Neural cell (in vitro differentiated cells): ENCODE measurements at regions not wholly inside any gene's neighbourhood (a gene's known extent, or its start where the extent isn't known, plus 50 kb on each side); places are given as distances from the start of the nearest gene placed in this dataset.

Experiments used
- H2AFZ ChIP-seq: fragments of 200-600, 300-800 bp; sonication (generic), shearing (Covaris generic); 2 replicates; pipeline ENCODE4 v1.6.0; 2014; ENCODE audit warnings: low read depth, mild to moderate bottlenecking, antibody characterized with exemption, low read length, moderate library complexity
- H3F3A ChIP-seq: fragments of 200-600 bp; shearing (Covaris generic); 2 replicates; pipeline ENCODE4 v1.6.1; 2016; ENCODE audit warnings: mild to moderate bottlenecking, moderate library complexity, mixed read lengths, antibody characterized with exemption, low read length; ENCODE audit not compliant: insufficient read depth, poor library complexity, severe bottlenecking
- H3K27ac ChIP-seq: fragments of 200-600, 300-800 bp; sonication (generic), shearing (Covaris generic); 2 replicates; pipeline ENCODE4 v1.5.1; 2014; ENCODE audit warnings: mild to moderate bottlenecking, low read length, moderate library complexity
- H3K27me3 ChIP-seq: fragments of 300-800, 200-600 bp; sonication (generic), shearing (Covaris generic); 2 replicates; pipeline ENCODE4 v1.6.0; 2014; ENCODE audit warnings: mild to moderate bottlenecking, low read depth, low read length, moderate library complexity; ENCODE audit not compliant: insufficient read depth
- H3K36me3 ChIP-seq: fragments of 300-800, 200-600 bp; sonication (generic), shearing (Covaris generic); 2 replicates; pipeline ENCODE4 v1.5.1; 2014; ENCODE audit warnings: mild to moderate bottlenecking, antibody characterized with exemption, low read length, moderate library complexity; ENCODE audit not compliant: insufficient read depth
- H3K4me2 ChIP-seq: fragments of 300-800, 200-600 bp; sonication (generic), shearing (Covaris generic); 2 replicates; pipeline ENCODE4 v1.6.0; 2014; ENCODE audit warnings: mild to moderate bottlenecking, low read length
- H3K4me3 ChIP-seq: fragments of 300-800, 200-600 bp; sonication (generic), shearing (Covaris generic); 2 replicates; pipeline ENCODE4 v1.5.1; 2014; ENCODE audit warnings: mild to moderate bottlenecking, low read length, moderate library complexity
- H3K79me2 ChIP-seq: fragments of 200-600 bp; shearing (Covaris generic); replicated peaks from 2 replicates; pipeline ENCODE4 v1.6.0; 2014; ENCODE audit warnings: mild to moderate bottlenecking, low read length, moderate library complexity; ENCODE audit not compliant: insufficient read depth
- H3K9ac ChIP-seq: fragments of 300-800, 200-600 bp; sonication (generic), shearing (Covaris generic); 2 replicates; pipeline ENCODE4 v1.6.1; 2016; ENCODE audit warnings: mild to moderate bottlenecking, low read length, mixed read lengths
- H3K9me2 ChIP-seq: fragments of 200-600 bp; shearing (Covaris generic); 2 replicates; pipeline ENCODE4 v1.6.1; 2016; ENCODE audit warnings: mild to moderate bottlenecking, low read length, mixed read lengths; ENCODE audit not compliant: insufficient read depth
- H3K9me3 ChIP-seq: fragments of 200-600, 300-800 bp; sonication (generic), shearing (Covaris generic); 2 replicates; pipeline ENCODE4 v1.6.1; 2016; ENCODE audit warnings: mild to moderate bottlenecking, mixed run types, low read length, moderate library complexity, mixed read lengths
- H4K20me1 ChIP-seq: fragments of 200-600 bp; shearing (Covaris generic); 2 replicates; pipeline ENCODE4 v1.6.1; 2016; ENCODE audit warnings: mild to moderate bottlenecking, mixed run types; ENCODE audit not compliant: insufficient read depth
- EP300 ChIP-seq: fragments of 450-650 bp; conservative IDR thresholded peaks from 2 replicates; pipeline ENCODE4 v1.6.1; 2014; ENCODE audit warnings: antibody characterized with exemption, mild to moderate bottlenecking, moderate library complexity; ENCODE audit not compliant: poor library complexity, severe bottlenecking
- EZH2 ChIP-seq: fragments of 200-600, 300-800 bp; shearing (Covaris generic), sonication (generic); IDR thresholded peaks from 2 replicates; pipeline ENCODE4 v1.6.1; 2014; ENCODE audit warnings: antibody characterized with exemption, low read length, borderline replicate concordance, mild to moderate bottlenecking; ENCODE audit not compliant: insufficient read depth, poor library complexity, severe bottlenecking
- MXI1 ChIP-seq: fragments of 450-650 bp; conservative IDR thresholded peaks from 2 replicates; pipeline ENCODE4 v1.6.1; 2014; ENCODE audit warnings: antibody characterized with exemption, mild to moderate bottlenecking; ENCODE audit not compliant: poor library complexity, severe bottlenecking
- POLR2AphosphoS5 ChIP-seq: IDR thresholded peaks from 2 replicates; pipeline ENCODE4 v1.6.1; 2012
- RAD21 ChIP-seq: fragments of 450-650 bp; conservative IDR thresholded peaks from 2 replicates; pipeline ENCODE4 v1.6.1; 2014; ENCODE audit warnings: antibody characterized with exemption, mild to moderate bottlenecking, moderate library complexity
- SMC3 ChIP-seq: fragments of 450-650 bp; conservative IDR thresholded peaks from 2 replicates; pipeline ENCODE4 v1.6.1; 2014; ENCODE audit warnings: antibody characterized with exemption, mild to moderate bottlenecking, moderate library complexity; ENCODE audit not compliant: poor library complexity
- TAF1 ChIP-seq: IDR thresholded peaks from 2 replicates; pipeline ENCODE4 v1.6.1; 2012; ENCODE audit warnings: low read depth
- TF ChIP-seq, protein P1 (sequence below): IDR thresholded peaks from 2 replicates; pipeline ENCODE4 v1.6.1; 2012; ENCODE audit warnings: borderline replicate concordance
- TF ChIP-seq, protein P2 (sequence below): fragments of 450-650 bp; IDR thresholded peaks from 2 replicates; pipeline ENCODE4 v1.5.1; 2014; ENCODE audit warnings: antibody characterized with exemption, mild to moderate bottlenecking, moderate library complexity; ENCODE audit not compliant: poor library complexity, severe bottlenecking

DNA sequence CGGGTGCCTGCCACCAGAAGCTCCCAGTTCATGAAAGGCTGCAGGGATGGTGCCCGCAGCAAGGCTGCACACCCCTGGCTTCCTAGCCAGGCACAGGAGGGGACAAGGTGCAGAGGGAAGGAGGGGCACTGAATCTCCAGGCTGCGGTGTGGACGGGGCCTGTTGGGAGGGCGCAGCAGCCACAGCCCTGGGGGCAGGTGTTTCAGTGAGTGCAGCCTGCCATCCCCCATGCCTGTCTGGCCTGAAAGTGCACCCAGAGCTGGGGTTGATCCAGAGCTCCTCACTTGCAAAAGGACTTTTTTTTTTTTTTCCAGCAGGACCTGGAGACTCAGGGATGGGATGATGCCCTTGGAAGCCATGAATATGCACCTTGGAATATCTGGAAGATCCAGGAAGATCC lies 153.7 kb upstream of the C1orf174 start:
- no peak overlapping the region for H2AFZ ChIP-seq
- no peaks in the 10 kb centered on the region for H3K79me2 ChIP-seq
- H3K9me2 ChIP-seq, result no peaks in the 10 kb centered on the region
- TF ChIP-seq EZH2, result no peak
- no peak for TF ChIP-seq TAF1
- TF ChIP-seq POLR2AphosphoS5, result no peak
- TF ChIP-seq MXI1, result no peak
- TF ChIP-seq, protein P1, sequence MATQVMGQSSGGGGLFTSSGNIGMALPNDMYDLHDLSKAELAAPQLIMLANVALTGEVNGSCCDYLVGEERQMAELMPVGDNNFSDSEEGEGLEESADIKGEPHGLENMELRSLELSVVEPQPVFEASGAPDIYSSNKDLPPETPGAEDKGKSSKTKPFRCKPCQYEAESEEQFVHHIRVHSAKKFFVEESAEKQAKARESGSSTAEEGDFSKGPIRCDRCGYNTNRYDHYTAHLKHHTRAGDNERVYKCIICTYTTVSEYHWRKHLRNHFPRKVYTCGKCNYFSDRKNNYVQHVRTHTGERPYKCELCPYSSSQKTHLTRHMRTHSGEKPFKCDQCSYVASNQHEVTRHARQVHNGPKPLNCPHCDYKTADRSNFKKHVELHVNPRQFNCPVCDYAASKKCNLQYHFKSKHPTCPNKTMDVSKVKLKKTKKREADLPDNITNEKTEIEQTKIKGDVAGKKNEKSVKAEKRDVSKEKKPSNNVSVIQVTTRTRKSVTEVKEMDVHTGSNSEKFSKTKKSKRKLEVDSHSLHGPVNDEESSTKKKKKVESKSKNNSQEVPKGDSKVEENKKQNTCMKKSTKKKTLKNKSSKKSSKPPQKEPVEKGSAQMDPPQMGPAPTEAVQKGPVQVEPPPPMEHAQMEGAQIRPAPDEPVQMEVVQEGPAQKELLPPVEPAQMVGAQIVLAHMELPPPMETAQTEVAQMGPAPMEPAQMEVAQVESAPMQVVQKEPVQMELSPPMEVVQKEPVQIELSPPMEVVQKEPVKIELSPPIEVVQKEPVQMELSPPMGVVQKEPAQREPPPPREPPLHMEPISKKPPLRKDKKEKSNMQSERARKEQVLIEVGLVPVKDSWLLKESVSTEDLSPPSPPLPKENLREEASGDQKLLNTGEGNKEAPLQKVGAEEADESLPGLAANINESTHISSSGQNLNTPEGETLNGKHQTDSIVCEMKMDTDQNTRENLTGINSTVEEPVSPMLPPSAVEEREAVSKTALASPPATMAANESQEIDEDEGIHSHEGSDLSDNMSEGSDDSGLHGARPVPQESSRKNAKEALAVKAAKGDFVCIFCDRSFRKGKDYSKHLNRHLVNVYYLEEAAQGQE, result no peak
- TF ChIP-seq, protein P2, sequence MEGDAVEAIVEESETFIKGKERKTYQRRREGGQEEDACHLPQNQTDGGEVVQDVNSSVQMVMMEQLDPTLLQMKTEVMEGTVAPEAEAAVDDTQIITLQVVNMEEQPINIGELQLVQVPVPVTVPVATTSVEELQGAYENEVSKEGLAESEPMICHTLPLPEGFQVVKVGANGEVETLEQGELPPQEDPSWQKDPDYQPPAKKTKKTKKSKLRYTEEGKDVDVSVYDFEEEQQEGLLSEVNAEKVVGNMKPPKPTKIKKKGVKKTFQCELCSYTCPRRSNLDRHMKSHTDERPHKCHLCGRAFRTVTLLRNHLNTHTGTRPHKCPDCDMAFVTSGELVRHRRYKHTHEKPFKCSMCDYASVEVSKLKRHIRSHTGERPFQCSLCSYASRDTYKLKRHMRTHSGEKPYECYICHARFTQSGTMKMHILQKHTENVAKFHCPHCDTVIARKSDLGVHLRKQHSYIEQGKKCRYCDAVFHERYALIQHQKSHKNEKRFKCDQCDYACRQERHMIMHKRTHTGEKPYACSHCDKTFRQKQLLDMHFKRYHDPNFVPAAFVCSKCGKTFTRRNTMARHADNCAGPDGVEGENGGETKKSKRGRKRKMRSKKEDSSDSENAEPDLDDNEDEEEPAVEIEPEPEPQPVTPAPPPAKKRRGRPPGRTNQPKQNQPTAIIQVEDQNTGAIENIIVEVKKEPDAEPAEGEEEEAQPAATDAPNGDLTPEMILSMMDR, result no peak
- no peak for TF ChIP-seq RAD21
- no peak for TF ChIP-seq SMC3
- TF ChIP-seq EP300, result no peak
- no peaks in the 10 kb centered on the region for H4K20me1 ChIP-seq
- H3K9me3 ChIP-seq, result no peaks in the 10 kb centered on the region
- no peak overlapping the region for H3K9ac ChIP-seq
- H3K4me3 ChIP-seq, result no peak overlapping the region
- H3K36me3 ChIP-seq, result no peaks in the 10 kb centered on the region
- H3K27me3 ChIP-seq, result no peaks in the 10 kb centered on the region
- no peaks in the 10 kb centered on the region for H3F3A ChIP-seq
- H3K27ac ChIP-seq, result no peak overlapping the region
- H3K4me2 ChIP-seq, result no peak overlapping the region

DNA sequence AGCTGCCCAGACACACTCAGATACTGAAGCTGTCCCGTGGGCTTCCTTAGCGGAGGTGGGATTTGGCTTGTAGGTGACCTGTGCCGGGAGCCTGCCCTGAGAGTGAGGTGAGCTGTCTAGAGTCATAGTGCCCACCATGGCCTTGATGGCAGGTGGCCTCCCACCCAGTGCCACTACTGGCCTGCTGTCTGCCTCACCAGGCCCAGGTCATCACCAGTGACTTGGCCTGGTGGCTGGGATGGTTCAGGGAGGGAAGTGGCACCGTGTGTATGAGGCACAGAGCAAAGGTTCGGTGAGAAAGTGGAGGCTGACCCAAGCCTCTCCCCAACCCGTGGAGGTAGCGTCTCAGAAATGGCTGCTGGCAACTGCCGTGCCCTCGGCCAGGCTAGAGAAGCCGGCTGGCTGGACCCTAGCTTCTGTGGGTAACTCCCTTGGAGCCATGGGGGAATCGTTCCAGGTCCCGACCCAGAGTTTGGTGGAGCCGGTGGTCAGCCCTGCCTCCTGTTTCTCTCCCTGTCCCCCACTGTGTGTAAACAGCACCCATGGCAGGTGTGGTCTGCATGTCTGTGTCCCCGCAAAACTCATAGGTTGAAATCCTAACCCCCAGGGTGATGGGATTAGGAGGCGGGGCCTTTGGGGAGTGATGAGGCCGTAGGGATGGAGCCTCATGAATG lies 155.4 kb upstream of the C1orf174 start:
- Histone ChIP-seq H3K9me2 (no peaks in the 10 kb centered on the region), H3K9me3 (no peaks in the 10 kb centered on the region), H3K79me2 (no peaks in the 10 kb centered on the region), H3K36me3 (no peaks in the 10 kb centered on the region), H3K4me2 (no peak overlapping the region), H3K27me3 (no peaks in the 10 kb centered on the region), H2AFZ (no peak overlapping the region), H3K9ac (no peak overlapping the region), H3F3A (no peaks in the 10 kb centered on the region), H3K27ac (no peak overlapping the region), H3K4me3 (no peak overlapping the region), H4K20me1 (no peaks in the 10 kb centered on the region)
- TF ChIP-seq TAF1, result no peak
- TF ChIP-seq, protein P1, result no peak
- TF ChIP-seq POLR2AphosphoS5, result no peak
- TF ChIP-seq MXI1, result no peak
- no peak for TF ChIP-seq EP300
- TF ChIP-seq SMC3, result no peak
- TF ChIP-seq EZH2, result no peak
- TF ChIP-seq, protein P2, result no peak
- no peak for TF ChIP-seq RAD21
